HS-5 (cell line): ENCODE measurements at regions not wholly inside any gene's neighbourhood (a gene's known extent, or its start where the extent isn't known, plus 50 kb on each side); places are given as distances from the start of the nearest gene placed in this dataset.

Experiments used
- DNase-seq: peaks from one replicate; pipeline ENCODE4 v3.0.0-alpha.2; 2012; ENCODE audit warnings: low read depth

DNA sequence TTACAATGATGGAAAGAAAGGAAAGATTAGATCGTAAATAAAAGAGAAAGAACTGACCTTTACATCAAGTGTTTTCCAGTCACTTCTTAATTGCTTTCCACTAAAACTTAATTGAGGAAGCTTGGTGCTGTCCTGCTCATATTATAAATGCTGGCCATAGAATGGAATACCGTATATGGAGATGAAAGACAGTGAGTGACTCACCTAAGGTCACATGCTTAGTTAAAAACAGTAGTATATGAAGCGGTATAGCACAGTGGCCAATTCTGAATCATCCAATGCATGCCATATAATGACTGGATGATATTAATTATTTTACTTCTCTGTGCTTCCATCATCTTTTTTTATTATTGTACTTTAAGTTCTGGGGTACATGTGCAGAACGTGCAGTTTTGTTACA, 482.4 kb upstream of the SGCD start:
- no peak for DNase-seq

DNA sequence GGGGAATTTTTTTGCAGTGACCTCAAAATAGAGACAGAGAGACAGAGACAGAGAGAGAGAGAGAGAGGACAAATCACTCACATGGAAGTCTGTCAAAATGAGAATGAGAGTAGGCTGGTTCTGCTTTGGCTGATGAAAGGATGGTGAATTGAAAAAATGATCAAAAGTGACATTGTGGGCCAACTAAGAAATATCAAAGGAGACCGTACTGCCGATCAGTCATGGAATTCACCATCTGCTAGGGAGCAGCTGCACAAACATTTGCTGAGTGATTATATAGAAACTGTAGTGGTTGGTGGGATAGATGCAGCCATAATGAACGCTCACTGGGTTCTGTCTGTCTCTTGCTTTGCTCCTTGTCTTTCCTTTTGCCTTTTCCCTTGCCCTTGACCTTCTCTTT, 476.6 kb upstream of the SGCD start:
- no peak for DNase-seq

DNA sequence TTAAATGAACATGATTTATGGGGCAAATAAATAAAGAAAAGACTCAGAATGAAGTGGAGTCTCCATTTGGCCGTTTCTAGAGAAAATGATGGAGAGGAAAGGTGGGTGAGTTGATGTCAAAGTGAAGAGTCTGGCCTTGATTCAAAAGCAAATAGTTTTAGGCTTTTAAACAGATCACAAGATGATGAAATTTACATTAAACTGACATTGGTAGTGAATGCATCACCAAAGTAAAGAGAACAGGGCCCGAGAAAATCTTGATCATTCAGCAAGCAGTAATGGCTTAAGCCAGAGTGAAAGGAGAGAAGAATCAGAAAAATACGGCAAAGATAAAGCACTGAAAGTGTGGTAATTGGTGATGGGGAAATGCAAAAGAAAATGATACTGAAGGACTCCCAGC, 460.0 kb upstream of the SGCD start:
- no peak for DNase-seq

DNA sequence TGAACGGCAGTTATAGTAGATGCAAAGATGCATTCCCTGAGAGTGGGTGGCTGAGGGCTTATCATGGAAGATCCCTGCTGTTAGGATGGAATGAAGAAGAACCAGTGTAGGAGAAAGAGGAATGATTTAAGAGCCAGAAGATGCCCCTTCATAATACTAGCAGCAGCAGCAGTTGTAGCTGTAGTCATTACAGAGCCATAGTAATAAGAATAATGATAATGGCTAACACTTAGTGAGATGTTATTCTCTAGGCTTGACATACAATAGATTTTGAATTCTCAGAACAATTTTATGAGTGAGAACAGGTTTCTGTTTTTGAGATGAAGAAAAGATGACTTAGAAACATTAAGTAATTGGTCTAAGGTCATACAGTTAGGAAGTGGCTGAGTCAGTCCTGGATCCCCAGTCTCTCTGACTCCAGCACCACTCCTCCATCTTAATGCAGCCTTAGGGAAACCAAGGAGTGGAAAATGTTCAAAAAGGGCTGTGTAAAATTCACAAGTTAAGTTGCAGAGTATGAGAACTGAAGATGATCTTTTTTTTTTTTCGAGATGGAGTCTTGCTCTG, 459.4 kb upstream of the SGCD start:
- no peak for DNase-seq

DNA sequence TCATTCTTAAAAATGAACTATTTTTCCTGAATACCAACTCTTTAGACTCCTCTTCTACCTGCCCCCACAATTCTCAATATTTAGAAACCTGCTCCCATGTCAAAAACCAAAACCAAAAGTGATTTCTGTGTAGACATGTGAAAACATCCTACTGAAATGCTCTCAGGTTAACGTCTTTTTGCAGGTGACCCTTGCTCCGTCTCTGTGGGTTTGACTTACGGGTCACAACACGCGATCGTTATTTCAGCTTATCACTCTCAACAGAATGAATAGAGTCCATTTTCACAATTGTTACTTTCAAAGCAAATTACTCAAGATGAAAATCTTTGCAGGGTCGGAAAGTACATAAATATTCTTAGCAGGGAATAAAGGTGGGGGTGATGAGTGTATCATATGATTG, 456.3 kb upstream of the SGCD start:
- no peak for DNase-seq

DNA sequence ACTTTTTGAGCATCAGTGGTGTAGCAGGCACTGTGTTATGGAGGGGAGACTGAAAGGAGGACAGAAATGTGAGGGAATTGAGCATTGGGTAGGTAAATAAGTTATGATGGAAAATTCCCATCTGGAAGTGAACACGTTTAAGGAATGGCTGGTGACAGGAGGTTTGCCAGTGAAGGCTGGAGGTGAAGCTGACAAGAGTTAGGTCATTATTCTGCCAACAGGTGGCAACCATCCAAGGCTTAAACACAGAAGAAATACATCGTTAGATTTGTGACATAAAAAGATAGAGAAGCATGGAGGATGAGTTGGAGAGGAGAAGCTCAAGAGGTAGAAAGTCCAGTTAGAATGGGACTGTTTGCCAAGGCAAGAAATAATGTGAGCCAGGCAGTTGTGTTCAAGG, 455.3 kb upstream of the SGCD start:
- no peak for DNase-seq

DNA sequence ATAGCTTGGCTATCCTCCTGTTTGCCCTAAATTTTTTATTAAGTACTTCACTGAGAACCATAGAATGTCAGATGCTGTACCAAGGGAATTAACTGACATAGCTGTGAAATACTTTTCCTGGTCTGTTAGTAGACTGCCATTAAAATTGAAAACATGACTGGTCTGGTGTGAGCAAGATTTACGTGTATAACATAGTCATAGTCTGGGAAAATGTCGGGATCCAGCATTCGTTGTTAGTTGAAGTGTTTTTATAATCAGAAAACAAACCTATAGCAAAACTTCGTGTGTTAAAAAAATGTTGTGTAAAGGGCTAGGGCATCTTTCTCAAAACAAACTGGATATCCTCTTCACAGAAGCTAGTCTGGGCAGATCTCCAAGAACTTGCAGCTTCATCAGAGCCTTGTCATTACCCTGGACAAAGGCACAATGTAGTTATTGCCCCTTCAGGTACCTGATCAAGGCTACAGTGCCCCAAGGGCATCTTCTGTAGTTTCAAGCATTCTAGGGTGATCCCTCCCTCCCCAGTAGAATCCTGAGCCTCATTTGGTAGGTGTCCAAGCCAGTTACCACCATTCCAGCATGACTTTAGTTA, 454.2 kb upstream of the SGCD start:
- DNase-seq: no peak

DNA sequence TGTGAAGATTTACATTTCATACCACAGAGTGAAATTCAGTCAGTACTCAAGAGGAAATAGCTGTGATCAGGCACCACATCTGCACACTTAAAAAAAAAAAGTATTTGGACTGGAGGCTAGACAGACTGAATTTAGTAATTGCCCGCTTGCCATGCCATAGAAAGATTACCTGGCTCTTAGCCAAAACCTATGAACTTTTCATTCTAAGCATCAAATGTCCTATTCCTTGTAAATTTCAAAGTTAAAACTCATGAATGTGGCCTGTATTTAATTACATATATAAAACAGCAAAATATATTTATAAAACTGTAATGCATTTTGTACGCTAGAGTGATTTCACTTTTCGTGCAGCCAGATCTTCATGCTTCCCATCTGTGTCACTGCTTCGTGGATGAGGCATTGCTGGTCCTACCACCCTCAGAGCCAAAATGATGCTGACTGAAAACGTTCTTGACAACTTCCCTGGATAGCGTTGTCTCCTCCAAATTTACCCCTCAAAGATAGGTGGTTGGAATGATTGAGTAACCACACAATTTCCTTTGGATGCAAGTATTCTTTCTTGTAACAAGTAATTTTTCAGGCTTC, 447.9 kb upstream of the SGCD start:
- DNase-seq: no peak

DNA sequence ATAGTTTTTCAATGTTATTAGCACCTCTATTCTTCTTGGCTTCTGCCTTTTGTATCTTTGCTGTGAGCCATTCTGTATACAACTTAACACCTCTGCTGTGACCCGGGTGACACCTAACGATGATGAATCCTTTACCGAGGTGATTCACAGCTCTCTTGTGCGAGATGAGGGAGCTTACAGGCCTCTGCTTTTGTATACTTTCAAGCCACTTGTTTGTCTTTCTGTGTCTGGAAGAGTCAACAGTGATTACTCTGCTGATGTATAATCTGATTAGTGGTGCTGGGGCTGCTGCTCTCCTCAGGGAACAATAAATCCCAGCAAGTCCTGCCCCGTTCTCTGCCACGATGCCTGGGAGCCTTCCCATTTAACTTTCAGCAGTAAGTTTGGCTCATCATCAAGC, 442.9 kb upstream of the SGCD start:
- DNase-seq: no peak

DNA sequence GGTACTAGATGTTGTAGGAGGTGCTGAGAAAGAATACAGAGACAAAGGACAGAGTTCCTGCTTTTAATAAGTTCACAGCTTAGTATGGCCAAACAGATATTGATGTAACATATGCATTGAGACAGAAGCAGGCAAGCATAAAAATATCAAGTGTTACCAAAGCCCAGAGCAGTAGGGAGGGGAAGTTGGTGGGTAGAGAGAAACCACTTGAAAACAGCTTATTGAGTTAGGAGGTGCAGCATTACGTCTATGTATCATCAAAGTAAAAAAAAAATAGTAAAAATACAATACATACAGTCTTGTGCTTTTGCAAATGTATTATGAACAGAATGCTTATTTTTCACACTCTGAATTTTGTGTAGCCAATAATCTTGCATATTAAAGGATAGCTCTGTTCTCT, 441.8 kb upstream of the SGCD start:
- DNase-seq: no peak

DNA sequence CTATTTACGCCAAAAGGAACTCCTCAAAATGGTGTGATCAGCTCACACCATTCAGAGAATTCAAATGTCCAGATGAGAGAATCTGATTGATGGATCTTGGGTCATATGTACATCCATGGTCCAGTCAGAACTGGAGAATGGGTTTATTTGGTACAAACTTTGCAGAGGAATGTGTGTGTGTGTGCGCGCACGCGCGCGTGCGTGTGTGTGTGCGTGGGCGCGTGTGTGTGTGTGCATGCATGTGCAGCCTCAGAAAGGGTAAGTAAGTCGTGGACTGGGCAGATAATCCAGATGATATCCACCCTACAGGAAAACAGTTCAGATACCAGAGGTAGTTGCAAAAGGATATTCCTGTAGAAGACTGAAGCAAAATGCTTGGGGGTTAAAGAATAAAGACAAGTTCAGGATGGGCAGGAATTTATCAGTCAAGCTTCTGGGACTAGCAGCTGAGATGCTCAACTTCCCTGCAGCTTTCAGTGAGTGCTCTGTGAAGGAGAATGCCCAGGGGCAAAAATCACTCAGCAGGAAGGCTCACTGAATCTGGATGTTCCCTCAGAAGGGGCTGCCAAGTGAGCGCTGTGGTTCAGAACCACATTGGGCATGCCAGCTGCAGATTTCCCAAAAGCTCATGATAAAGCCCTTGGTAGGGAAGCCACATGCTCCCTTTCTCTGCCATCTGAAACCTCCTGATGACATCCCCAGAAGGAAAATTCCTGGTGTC, 440.5 kb upstream of the SGCD start:
- no peak for DNase-seq

DNA sequence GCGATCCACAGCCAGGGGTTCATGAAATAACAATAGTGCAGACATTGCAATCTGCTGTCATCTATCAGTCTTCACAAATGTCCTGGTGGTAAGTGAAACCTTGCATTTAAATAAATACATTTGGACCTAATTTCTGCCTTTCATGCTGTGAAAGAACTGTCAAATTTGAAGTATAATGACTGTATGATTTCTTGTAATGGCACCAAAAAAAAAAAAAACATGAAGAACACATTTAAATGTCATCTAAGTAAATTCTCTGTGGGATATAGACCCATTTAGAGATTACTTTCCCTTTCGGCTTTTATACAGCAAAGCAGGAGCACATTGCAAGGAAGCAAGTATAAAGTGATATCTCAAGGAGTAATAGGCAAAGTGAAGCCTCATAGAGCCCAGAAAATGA, 431.5 kb upstream of the SGCD start:
- no peak for DNase-seq

DNA sequence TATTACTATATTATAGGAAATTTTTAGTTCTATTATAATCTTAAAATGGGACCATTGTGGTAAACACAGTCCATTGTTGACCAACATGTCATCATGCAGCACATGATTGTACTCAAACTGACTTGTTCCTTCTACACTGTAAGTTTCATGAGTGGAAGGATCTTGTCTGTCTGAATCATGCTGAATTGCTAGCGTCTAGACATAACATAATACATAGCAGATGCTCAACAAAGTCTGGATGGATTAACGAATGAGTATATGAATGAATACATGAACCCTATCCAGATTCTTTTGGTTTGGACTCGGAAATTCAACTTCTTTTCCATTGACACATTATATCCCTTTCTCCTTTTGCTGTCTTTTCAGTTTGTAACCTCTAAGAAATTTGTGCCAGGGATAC, 429.2 kb upstream of the SGCD start:
- DNase-seq: no peak

DNA sequence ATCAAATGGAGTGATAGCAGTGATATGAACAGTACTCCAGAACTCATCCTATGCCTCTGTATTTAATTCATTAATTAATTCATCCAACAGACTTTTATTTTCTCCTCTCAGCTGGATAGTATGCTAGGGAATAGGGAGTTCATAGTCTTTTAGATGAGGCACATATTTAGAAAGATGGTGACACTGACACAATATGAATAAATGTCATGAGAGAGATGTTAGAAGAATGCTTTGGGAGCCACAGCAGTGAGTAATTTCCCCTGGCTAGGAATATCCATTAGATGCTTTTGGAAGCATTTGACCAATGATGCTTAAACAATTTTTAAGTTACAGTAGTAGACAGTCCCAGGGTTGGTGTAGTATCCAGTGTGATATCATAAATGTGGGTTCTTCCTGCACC, 428.7 kb upstream of the SGCD start:
- DNase-seq: no peak

DNA sequence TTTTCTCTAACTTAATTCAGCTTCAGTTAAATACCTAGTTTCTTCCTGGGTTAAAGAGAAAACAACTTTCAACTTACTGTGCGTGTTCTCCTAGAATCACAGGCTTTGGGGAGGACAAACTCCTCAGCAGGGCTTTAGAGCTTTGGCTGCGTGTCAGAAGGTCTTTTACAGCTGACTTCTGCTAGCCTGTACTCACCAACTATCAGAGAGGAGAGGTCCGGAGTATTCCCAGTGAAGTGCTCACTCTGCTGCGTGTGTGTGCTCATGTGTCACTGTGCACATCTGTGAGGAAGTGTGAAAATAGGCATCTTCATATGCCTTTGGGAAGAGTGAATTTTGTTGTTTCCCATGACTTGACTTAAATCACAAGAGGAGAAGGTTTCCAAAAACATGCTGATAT, 423.2 kb upstream of the SGCD start:
- DNase-seq: no peak

DNA sequence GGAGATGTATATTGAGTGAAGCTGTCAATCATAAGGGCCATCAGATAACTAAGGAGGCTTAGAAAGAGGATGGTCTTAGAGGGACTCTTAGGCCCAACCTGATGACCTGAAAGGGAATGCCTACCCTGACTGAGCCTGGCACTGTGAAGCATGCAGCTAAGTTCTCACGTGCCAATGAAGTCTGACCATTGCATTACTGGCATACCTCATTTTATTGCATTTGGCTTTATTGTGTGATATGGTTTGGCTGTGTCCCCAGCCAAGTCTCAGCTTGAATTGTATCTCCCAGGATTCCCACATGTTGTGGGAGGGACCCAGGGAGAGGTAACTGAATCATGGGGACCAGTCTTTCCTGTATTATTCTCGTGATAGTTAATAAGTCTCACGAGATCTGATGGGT, 421.6 kb upstream of the SGCD start:
- no peak for DNase-seq

DNA sequence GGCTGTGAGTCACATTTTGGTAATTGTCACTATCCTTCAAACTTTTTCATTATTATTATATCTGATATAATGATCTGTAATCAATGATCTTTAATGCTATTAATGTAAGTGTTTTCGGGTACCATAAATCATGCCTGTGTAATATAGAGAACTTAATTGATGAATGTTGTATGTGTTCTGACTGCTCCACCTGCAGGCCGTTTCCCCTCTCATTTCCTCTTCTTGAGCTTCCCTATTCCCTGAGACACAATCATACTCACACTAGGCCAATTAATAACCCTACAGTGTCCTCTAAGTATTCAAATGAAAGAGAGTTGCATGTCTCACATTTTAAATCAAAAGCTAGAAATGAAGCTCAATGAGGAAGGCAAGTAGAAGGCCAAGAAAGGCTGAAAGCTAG, 420.9 kb upstream of the SGCD start:
- DNase-seq: no peak

DNA sequence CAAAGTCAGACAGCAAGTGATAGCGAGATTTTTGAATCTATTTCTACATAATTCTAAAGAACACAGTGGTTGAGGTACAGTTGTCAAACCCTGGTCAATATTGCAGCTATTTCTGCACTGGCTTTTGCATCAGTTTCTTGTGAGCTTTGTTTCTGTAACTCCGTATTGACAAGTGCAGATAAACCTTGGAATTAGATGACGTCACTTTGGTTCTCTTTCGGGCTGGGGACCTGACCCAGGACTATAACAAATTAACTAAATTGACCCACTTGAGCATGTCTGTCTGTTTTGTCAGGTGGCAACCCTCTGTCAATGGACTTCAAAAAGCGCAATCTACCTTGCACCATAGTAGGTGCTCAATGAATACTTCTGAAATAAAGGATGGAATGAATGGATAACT, 418.4 kb upstream of the SGCD start:
- DNase-seq: no peak

DNA sequence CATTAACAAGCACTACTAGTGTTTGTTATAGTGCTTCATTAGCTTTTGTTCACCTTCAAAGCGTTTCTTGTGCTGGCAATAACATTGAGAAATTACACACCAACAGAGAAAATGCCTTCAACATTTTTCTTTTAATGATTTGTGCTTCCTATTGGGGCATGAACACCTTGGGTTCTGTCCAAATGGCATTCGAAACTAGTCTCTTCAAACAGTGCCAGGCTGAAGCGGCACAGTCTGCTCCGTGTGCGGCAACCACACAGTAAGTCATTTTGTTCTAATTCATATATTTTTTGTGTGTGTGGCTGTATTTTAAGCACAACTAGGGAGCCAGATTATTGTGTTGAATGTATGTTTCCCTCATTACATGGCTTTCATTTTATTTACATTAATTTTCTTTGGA, 414.7 kb upstream of the SGCD start:
- no peak for DNase-seq

DNA sequence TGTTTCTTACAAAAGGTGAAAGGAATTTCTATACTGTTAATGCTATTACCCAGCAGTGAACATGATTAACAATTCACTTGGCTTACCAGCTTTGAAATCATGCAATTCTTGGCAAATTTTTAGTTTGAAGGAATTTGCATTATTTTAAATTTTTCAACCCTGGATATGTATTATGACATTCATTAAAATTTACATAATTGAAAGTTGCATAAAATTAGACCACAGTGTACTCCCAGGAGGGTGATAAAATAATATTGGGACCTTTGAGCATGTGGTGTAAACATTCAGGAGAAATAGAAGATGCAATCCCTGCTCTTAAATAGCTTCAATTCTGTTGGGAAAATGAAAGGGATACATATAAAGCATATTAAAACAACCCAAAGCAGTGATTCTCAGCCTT, 412.2 kb upstream of the SGCD start:
- no peak for DNase-seq

DNA sequence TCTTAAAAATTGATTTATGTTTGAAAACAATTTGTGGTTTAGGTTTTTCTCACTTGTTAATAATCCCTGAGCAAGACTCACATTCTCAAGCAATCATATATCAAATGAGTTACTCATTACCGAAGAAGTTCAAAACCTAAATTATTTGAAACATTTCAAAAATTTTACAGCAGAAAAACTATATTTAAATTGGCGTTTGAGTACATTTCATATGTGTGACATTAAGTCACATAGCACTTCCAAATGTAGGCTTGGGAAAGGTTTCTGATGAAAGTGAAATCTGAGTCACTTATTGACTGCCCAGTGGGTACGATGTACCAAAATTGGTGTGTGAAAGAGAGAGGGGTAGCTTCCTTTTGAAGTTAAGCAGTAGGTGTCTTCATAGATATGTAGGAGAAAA, 411.4 kb upstream of the SGCD start:
- no peak for DNase-seq

DNA sequence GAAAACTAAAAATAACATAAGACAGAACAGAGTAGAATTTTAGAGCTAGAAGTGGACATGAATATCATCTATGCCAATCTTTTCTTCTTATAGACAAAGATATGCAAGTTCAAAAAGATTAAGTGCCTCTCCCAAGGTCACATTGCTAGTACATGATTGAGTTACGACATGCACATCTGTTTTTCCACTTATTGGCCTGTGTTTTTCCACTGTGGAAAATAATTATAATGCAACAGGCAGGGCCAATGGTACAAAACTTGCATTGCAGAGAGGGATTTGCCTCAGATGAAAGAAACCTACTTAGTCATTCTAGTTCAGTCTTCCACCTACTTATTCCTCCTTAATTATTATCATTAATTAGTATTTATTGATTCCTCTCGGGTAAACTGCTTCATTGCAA, 407.8 kb upstream of the SGCD start:
- DNase-seq: no peak

DNA sequence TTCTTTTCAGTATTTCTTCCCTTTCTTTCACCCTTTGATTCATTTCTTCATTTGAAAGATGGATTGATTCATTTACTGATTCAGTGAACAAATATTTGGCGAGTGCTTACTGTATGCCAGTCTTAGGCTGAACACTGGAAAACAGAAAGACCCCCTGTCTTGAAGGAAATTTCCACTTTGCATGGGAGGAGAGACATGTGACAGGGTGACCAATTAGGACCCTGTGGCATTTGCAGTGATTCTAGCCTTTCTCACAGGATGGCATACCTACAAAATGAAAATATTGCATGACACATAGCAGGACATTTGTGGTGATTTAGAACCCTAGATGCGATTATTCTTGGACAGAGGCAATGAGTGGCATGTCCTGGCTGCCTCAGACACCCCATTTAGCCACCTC, 407.2 kb upstream of the SGCD start:
- no peak for DNase-seq

DNA sequence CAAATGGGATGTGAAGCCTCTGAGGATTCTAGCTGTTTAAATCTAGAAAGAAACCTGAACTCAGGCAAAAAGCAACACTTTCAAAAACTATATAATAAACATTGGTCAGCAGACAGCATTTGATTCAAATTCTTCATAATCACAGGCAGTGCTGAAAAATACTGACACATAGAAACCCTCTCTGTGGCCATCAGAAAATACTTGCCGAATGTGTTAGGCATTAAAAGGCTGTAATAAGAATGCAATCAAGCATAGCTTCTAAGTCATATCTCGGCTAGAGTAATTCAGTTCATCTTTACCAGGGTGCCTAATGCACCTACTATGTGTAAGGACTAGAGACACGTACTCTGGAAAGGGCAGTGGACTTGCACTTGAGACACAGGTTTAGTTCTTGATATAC, 405.3 kb upstream of the SGCD start:
- DNase-seq: no peak
